ENCODE measurements at regions not wholly inside any gene's neighbourhood (a gene's known extent, or its start where the extent isn't known, plus 50 kb on each side); places are given as distances from the start of the nearest gene placed in this dataset.

DNA sequence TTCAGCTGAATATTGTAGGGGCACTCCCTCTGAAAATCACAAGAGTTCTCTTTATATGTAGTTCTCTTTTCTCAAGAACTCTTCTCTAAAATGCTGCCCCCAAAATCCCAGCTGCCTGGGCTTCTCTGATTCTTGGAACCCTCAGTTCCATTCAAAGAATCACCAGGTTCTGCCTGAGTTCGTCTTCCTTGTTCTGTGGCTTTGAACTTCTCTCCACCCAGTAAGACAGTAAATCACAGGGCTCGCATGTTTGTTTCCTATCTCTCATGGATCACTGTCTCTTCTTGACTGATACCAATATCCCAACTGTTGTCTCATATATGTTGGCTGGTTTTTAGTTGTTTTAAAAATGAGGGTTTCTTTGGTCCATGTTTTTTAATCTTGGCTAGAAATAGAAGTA lies 359.5 kb upstream of the CBLB start:
- TF ChIP-seq CTCF (IDR thresholded peaks at IDR 0.05; ENCODE audit: low read length), result no peak
- no peak for TF ChIP-seq EZH2 (IDR thresholded peaks at IDR 0.05; ENCODE audit: borderline replicate concordance, low read length)

All from OCI-LY1 (cell line).